GM23338 (cell line): ENCODE measurements at regions not wholly inside any gene's neighbourhood (a gene's known extent, or its start where the extent isn't known, plus 50 kb on each side); places are given as distances from the start of the nearest gene placed in this dataset.

Source experiments
- ATAC-seq: fragments of 200-7000 bp; cut with Tn5 transposase; 3 replicates; pipeline ENCODE4 v1.9.1; 2020
- DNase-seq: peaks from one replicate; pipeline ENCODE4 v3.0.0-alpha.2; 2015; ENCODE audit warnings: low spot score
- H2AFZ ChIP-seq: fragments of 200-600 bp; sonication (generic); 2 replicates; pipeline ENCODE4 v1.8.0; 2016; ENCODE audit warnings: antibody characterized with exemption, mild to moderate bottlenecking, moderate library complexity
- H3F3A ChIP-seq: fragments of 200-600 bp; sonication (generic); replicated peaks from 2 replicates; pipeline ENCODE4 v1.8.0; 2017; ENCODE audit warnings: antibody characterized with exemption, mixed run types, low read depth
- H3K27ac ChIP-seq: fragments of 200-600 bp; sonication (generic); 2 replicates; pipeline ENCODE4 v1.6.1; 2016; ENCODE audit warnings: low read depth
- H3K27me3 ChIP-seq: fragments of 200-600 bp; sonication (generic); 2 replicates; pipeline ENCODE4 v1.8.0; 2016; ENCODE audit warnings: mild to moderate bottlenecking, mixed run types, moderate library complexity; ENCODE audit not compliant: insufficient read depth
- H3K36me3 ChIP-seq: fragments of 200-600 bp; sonication (generic); 2 replicates; pipeline ENCODE4 v1.8.0; 2016; ENCODE audit warnings: mild to moderate bottlenecking; ENCODE audit not compliant: insufficient read depth
- H3K4me1 ChIP-seq: fragments of 200-600 bp; sonication (generic); 2 replicates; pipeline ENCODE4 v1.8.0; 2016; ENCODE audit warnings: mild to moderate bottlenecking, moderate library complexity; ENCODE audit not compliant: insufficient read depth
- H3K4me2 ChIP-seq: fragments of 200-600 bp; sonication (generic); 2 replicates; pipeline ENCODE4 v1.7.1; 2017; ENCODE audit warnings: mixed run types
- H3K4me3 ChIP-seq: fragments of 200-600 bp; sonication (generic); 2 replicates; pipeline ENCODE4 v1.6.1; 2016; ENCODE audit warnings: mixed run types
- H3K79me2 ChIP-seq: fragments of 200-600 bp; sonication (generic); replicated peaks from 2 replicates; pipeline ENCODE4 v1.8.0; 2017; ENCODE audit warnings: mild to moderate bottlenecking; ENCODE audit not compliant: insufficient read depth
- H3K9me2 ChIP-seq: fragments of 200-600 bp; sonication (generic); 2 replicates; pipeline ENCODE4 v1.8.0; 2017; ENCODE audit not compliant: insufficient read depth
- H4K20me1 ChIP-seq: fragments of 200-600 bp; sonication (generic); replicated peaks from 2 replicates; pipeline ENCODE4 v1.8.0; 2017; ENCODE audit warnings: mild to moderate bottlenecking; ENCODE audit not compliant: insufficient read depth
- H3K27ac Mint-ChIP-seq: 2 replicates; pipeline ENCODE4 v1.8.0; 2020; ENCODE audit warnings: inconsistent platforms, mild to moderate bottlenecking, moderate library complexity, mixed read lengths
- H3K27me3 Mint-ChIP-seq: 3 replicates; pipeline ENCODE4 v1.8.0; 2022; ENCODE audit warnings: low read depth, mild to moderate bottlenecking, moderate library complexity, mixed read lengths, inconsistent platforms; ENCODE audit not compliant: insufficient read depth, poor library complexity
- H3K36me3 Mint-ChIP-seq: 3 replicates; pipeline ENCODE4 v1.8.0; 2021; ENCODE audit warnings: low read depth, mild to moderate bottlenecking, inconsistent platforms, moderate library complexity, mixed read lengths
- H3K4me1 Mint-ChIP-seq: 3 replicates; pipeline ENCODE4 v1.8.0; 2020; ENCODE audit warnings: mild to moderate bottlenecking, inconsistent platforms, mixed read lengths
- H3K4me3 Mint-ChIP-seq: 3 replicates; pipeline ENCODE4 v1.8.0; 2021; ENCODE audit warnings: moderate library complexity, mild to moderate bottlenecking, inconsistent platforms, mixed read lengths
- H3K9me3 Mint-ChIP-seq: 3 replicates; pipeline ENCODE4 v1.8.0; 2020; ENCODE audit warnings: moderate library complexity, mild to moderate bottlenecking, inconsistent platforms, mixed read lengths
- CREB1 ChIP-seq: fragments of 250-450 bp; sonication (Bioruptor Pico); IDR thresholded peaks from 2 replicates; pipeline ENCODE4 v1.5.0; 2020; ENCODE audit warnings: low read depth, mild to moderate bottlenecking, moderate library complexity
- EZH2 ChIP-seq: fragments of 200-600 bp; sonication (generic); IDR thresholded peaks from one replicate; pipeline ENCODE4 v1.8.0; 2017; ENCODE audit warnings: antibody characterized with exemption, mild to moderate bottlenecking, low read depth; ENCODE audit not compliant: unreplicated experiment
- EZH2phosphoT487 ChIP-seq: fragments of 200-600 bp; sonication (generic); IDR thresholded peaks from one replicate; pipeline ENCODE4 v1.8.1; 2018; ENCODE audit warnings: antibody characterized with exemption; ENCODE audit not compliant: unreplicated experiment
- JUNB ChIP-seq: IDR thresholded peaks from one replicate; pipeline ENCODE4 v1.6.1; 2016; ENCODE audit warnings: antibody characterized with exemption; ENCODE audit not compliant: unreplicated experiment
- NANOG ChIP-seq: IDR thresholded peaks from 2 replicates; pipeline ENCODE4 v1.6.1; 2016; ENCODE audit warnings: antibody characterized with exemption, borderline replicate concordance
- POLR2AphosphoS5 ChIP-seq: IDR thresholded peaks from 2 replicates; pipeline ENCODE4 v1.6.1; 2016; ENCODE audit warnings: antibody characterized with exemption, low read depth
- STAT1 ChIP-seq: IDR thresholded peaks from one replicate; pipeline ENCODE4 v1.6.1; 2016; ENCODE audit warnings: antibody characterized with exemption; ENCODE audit not compliant: unreplicated experiment
- ZNF114 ChIP-seq: fragments of 250-450 bp; sonication (Bioruptor Pico); IDR thresholded peaks from 2 replicates; pipeline ENCODE4 v1.5.0; 2020; ENCODE audit warnings: mild to moderate bottlenecking, moderate library complexity
- ZNF331 ChIP-seq: fragments of 250-450 bp; sonication (Bioruptor Pico); IDR thresholded peaks from 2 replicates; pipeline ENCODE4 v1.5.0; 2020; ENCODE audit warnings: low read depth, mild to moderate bottlenecking, moderate library complexity
- TF ChIP-seq, protein P1 (sequence below), 2 experiments: fragments of 200-600 bp in 1 of 2; sonication (generic) in 1 of 2; conservative IDR thresholded peaks; 2 replicates each; pipeline versions ENCODE4 v1.5.1 to v1.6.1; 2016 to 2017; ENCODE audit warnings: antibody characterized with exemption in 2 of 2, low read depth in 2 of 2, mild to moderate bottlenecking in 2 of 2, moderate library complexity in 1 of 2
- TF ChIP-seq, protein P2 (sequence below): fragments of 250-450 bp; sonication (Bioruptor Pico); IDR thresholded peaks from 2 replicates; pipeline ENCODE4 v1.5.0; 2020; ENCODE audit warnings: mild to moderate bottlenecking, moderate library complexity

DNA sequence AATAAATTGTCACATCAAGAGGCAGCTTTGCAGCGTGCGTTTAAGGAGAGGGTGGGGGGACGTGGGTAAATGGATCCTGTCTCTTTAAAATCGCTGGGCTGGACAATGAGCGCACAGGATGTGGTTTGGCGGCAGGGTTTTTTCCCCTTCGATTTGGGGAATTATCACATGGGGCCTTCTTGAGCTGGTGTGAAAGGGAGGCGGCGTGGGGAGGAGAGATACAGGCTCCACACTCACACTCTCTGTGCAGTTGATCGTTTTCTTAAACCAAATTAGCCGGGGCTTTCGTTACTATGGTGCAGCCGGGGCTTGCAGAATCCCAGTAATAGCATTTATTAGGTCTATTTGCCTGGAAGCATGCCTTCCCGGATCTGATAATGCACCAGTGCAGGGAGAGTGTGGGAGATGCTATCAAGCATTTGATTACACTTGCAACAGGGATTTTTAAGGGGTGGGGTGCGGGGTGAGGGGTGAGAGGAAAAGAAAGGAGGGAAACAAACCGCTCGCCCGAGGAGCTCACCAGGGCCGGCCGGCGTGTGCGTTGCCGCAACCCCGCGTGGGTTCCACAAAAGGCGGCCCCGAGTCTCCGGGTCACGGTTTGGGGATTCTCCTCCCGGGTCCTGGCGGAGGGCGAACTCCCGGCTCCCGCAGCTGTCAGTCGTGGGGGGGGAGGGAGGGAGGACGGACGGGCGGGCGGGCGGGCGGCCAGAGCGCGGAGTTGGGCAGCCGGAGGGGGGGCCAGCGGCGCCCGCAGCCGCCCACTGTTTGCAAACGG, 58.8 kb upstream of the GSE1 start:
- Mint-ChIP-seq H3K27me3 (peaks cover 27% of the 10 kb centered on the region), H3K36me3 (no peaks in the 10 kb centered on the region), H3K4me1 (peaks cover 30% of the 10 kb centered on the region), H3K27ac (no peak overlapping the region), H3K9me3 (no peaks in the 10 kb centered on the region), H3K4me3 (peak overlapping the region; percentile 84)
- peaks cover 9% of the 10 kb centered on the region for H3K27me3 ChIP-seq
- peak; percentile 1 for TF ChIP-seq EZH2
- TF ChIP-seq EZH2phosphoT487: no peak
- no peak for TF ChIP-seq JUNB
- peak overlapping the region; percentile 92 for H3K4me3 ChIP-seq
- H3K4me2 ChIP-seq: peak overlapping the region; percentile 99
- DNase-seq (peak; percentile 61), ATAC-seq (peak; percentile 5)
- H3K4me1 ChIP-seq: peaks cover 34% of the 10 kb centered on the region
- H3K79me2 ChIP-seq: peaks cover 13% of the 10 kb centered on the region
- H3K27ac ChIP-seq: no peak overlapping the region
- H3K9me2 ChIP-seq: no peaks in the 10 kb centered on the region
- peak overlapping the region; percentile 47; the same call in 1 of the 2 replicates for H2AFZ ChIP-seq
- peaks cover 37% of the 10 kb centered on the region for H3F3A ChIP-seq
- no peaks in the 10 kb centered on the region for H3K36me3 ChIP-seq
- H4K20me1 ChIP-seq: 0 out of 2 replicates have a peak, but pooled peaks cover 2% of the 10 kb centered on the region

- H3K9me3 Mint-ChIP-seq: no peaks in the 10 kb centered on the region
- peaks cover 36% of the 10 kb centered on the region for H3F3A ChIP-seq
- H3K4me1 Mint-ChIP-seq: peaks cover 35% of the 10 kb centered on the region
- H4K20me1 ChIP-seq: peaks cover 2% of the 10 kb centered on the region; the same call in 1 of the 2 replicates
- no peaks in the 10 kb centered on the region for H3K36me3 ChIP-seq
- H3K4me1 ChIP-seq: peaks cover 38% of the 10 kb centered on the region
- ATAC-seq: no peak; the same call in 2 of the 3 replicates
- peak overlapping the region; percentile 92 for H3K4me3 ChIP-seq
- H3K4me3 Mint-ChIP-seq: peak overlapping the region; percentile 85
- H3K27me3 Mint-ChIP-seq: peaks cover 30% of the 10 kb centered on the region
- peak overlapping the region; percentile 99 for H3K4me2 ChIP-seq
- no peaks in the 10 kb centered on the region for H3K9me2 ChIP-seq
- no peak overlapping the region for H2AFZ ChIP-seq
- peak; percentile 83 for DNase-seq
- peaks cover 21% of the 10 kb centered on the region for H3K79me2 ChIP-seq
- peaks cover 9% of the 10 kb centered on the region for H3K27me3 ChIP-seq
- no peaks in the 10 kb centered on the region for H3K36me3 Mint-ChIP-seq
- peak overlapping the region; percentile 58 for H3K27ac Mint-ChIP-seq
- H3K27ac ChIP-seq: 0 out of 2 replicates have a peak overlapping the region, but pooled peaks have one; percentile 73
- TF ChIP-seq EZH2phosphoT487 (no peak), CREB1 (CRISPR knock-in tag) (no peak), ZNF114 (CRISPR knock-in tag) (no peak), ZNF331 (CRISPR knock-in tag) (no peak), NANOG (no peak), STAT1 (no peak), POLR2AphosphoS5 (no peak)
- TF ChIP-seq, protein P1, sequence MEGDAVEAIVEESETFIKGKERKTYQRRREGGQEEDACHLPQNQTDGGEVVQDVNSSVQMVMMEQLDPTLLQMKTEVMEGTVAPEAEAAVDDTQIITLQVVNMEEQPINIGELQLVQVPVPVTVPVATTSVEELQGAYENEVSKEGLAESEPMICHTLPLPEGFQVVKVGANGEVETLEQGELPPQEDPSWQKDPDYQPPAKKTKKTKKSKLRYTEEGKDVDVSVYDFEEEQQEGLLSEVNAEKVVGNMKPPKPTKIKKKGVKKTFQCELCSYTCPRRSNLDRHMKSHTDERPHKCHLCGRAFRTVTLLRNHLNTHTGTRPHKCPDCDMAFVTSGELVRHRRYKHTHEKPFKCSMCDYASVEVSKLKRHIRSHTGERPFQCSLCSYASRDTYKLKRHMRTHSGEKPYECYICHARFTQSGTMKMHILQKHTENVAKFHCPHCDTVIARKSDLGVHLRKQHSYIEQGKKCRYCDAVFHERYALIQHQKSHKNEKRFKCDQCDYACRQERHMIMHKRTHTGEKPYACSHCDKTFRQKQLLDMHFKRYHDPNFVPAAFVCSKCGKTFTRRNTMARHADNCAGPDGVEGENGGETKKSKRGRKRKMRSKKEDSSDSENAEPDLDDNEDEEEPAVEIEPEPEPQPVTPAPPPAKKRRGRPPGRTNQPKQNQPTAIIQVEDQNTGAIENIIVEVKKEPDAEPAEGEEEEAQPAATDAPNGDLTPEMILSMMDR (conservative IDR thresholded peaks at IDR 0.05; ENCODE audit: low read depth in 2 of 2): no peak
- TF ChIP-seq, protein P2, sequence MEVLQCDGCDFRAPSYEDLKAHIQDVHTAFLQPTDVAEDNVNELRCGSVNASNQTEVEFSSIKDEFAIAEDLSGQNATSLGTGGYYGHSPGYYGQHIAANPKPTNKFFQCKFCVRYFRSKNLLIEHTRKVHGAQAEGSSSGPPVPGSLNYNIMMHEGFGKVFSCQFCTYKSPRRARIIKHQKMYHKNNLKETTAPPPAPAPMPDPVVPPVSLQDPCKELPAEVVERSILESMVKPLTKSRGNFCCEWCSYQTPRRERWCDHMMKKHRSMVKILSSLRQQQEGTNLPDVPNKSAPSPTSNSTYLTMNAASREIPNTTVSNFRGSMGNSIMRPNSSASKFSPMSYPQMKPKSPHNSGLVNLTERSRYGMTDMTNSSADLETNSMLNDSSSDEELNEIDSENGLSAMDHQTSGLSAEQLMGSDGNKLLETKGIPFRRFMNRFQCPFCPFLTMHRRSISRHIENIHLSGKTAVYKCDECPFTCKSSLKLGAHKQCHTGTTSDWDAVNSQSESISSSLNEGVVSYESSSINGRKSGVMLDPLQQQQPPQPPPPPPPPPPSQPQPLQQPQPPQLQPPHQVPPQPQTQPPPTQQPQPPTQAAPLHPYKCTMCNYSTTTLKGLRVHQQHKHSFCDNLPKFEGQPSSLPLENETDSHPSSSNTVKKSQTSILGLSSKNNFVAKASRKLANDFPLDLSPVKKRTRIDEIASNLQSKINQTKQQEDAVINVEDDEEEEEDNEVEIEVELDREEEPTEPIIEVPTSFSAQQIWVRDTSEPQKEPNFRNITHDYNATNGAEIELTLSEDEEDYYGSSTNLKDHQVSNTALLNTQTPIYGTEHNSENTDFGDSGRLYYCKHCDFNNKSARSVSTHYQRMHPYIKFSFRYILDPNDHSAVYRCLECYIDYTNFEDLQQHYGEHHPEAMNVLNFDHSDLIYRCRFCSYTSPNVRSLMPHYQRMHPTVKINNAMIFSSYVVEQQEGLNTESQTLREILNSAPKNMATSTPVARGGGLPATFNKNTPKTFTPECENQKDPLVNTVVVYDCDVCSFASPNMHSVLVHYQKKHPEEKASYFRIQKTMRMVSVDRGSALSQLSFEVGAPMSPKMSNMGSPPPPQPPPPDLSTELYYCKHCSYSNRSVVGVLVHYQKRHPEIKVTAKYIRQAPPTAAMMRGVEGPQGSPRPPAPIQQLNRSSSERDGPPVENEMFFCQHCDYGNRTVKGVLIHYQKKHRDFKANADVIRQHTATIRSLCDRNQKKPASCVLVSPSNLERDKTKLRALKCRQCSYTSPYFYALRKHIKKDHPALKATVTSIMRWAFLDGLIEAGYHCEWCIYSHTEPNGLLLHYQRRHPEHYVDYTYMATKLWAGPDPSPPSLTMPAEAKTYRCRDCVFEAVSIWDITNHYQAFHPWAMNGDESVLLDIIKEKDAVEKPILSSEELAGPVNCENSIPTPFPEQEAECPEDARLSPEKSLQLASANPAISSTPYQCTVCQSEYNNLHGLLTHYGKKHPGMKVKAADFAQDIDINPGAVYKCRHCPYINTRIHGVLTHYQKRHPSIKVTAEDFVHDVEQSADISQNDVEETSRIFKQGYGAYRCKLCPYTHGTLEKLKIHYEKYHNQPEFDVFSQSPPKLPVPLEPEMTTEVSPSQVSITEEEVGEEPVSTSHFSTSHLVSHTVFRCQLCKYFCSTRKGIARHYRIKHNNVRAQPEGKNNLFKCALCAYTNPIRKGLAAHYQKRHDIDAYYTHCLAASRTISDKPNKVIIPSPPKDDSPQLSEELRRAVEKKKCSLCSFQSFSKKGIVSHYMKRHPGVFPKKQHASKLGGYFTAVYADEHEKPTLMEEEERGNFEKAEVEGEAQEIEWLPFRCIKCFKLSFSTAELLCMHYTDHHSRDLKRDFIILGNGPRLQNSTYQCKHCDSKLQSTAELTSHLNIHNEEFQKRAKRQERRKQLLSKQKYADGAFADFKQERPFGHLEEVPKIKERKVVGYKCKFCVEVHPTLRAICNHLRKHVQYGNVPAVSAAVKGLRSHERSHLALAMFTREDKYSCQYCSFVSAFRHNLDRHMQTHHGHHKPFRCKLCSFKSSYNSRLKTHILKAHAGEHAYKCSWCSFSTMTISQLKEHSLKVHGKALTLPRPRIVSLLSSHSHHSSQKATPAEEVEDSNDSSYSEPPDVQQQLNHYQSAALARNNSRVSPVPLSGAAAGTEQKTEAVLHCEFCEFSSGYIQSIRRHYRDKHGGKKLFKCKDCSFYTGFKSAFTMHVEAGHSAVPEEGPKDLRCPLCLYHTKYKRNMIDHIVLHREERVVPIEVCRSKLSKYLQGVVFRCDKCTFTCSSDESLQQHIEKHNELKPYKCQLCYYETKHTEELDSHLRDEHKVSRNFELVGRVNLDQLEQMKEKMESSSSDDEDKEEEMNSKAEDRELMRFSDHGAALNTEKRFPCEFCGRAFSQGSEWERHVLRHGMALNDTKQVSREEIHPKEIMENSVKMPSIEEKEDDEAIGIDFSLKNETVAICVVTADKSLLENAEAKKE (CRISPR knock-in tag): no peak
Observed at GRCh38 chr16:85554889-85555718, 58.0 kb upstream of the GSE1 start.
